ENCODE measurements at regions not wholly inside any gene's neighbourhood (a gene's known extent, or its start where the extent isn't known, plus 50 kb on each side); places are given as distances from the start of the nearest gene placed in this dataset.

GRCh38 chr4:83993774-83994173, 457.9 kb downstream of the GPAT3 start:
- 63% methylated on average over 3 of the region's 7 CpGs for WGBS (ENCODE audit: insufficient coverage)

GRCh38 chr4:83989835-83990234, 453.9 kb downstream of the GPAT3 start:
- H3K4me1 ChIP-seq (ENCODE audit: control extremely low read depth in 1 of 4, control insufficient read depth in 4 of 4, insufficient read depth in 4 of 4, low read length in 3 of 4): no peaks in the 10 kb centered on the region
- H3K4me3 ChIP-seq (ENCODE audit: control insufficient read depth in 1 of 7, extremely low read depth in 1 of 7, insufficient read depth in 4 of 7, low read depth in 2 of 7, low read length in 6 of 7): no peak overlapping the region
- CTCF ChIA-PET: interaction anchor here (1.0 kb wide), 1 partner anchor 9 kb away, joined by 4 read pairs; no protein-coding TSS in a partner anchor
- peaks cover 0 to 5% (median 2%) of the 10 kb centered on the region in 5 experiments for H3K9me3 ChIP-seq (ENCODE audit: control extremely low read depth in 1 of 5, control insufficient read depth in 4 of 5, insufficient read depth in 2 of 5, low read depth in 1 of 5, low read length in 4 of 5)
- 42% methylated on average over 6 of the region's 7 CpGs for WGBS (ENCODE audit: insufficient coverage)
- POLR2A ChIA-PET: no interaction called here
- no peak overlapping the region for H3K27ac ChIP-seq (ENCODE audit: insufficient read depth in 1 of 2, low read depth in 1 of 2, low read length in 2 of 2, poor library complexity in 1 of 2, severe bottlenecking in 2 of 2)
- H3K36me3 ChIP-seq (ENCODE audit: control insufficient read depth in 4 of 4, insufficient read depth in 4 of 4, low read length in 3 of 4): no peaks in the 10 kb centered on the region
- DNase-seq: no peak
- no peaks in the 10 kb centered on the region for H3K27me3 ChIP-seq (replicated peaks in 2 of 5; ENCODE audit: control insufficient read depth in 4 of 5, insufficient read depth in 5 of 5, low read length in 4 of 5)

More at GRCh38 chr4:83993774-83994173, 457.9 kb downstream of the GPAT3 start:
- Histone ChIP-seq H3K4me1 (ENCODE audit: control extremely low read depth in 1 of 4, control insufficient read depth in 4 of 4, insufficient read depth in 4 of 4, low read length in 3 of 4) (no peaks in the 10 kb centered on the region), H3K9me3 (ENCODE audit: control extremely low read depth in 1 of 5, control insufficient read depth in 4 of 5, insufficient read depth in 2 of 5, low read depth in 1 of 5, low read length in 4 of 5) (peaks cover 0 to 5% (median 0%) of the 10 kb centered on the region in 5 experiments), H3K27ac (ENCODE audit: insufficient read depth in 1 of 2, low read depth in 1 of 2, low read length in 2 of 2, poor library complexity in 1 of 2, severe bottlenecking in 2 of 2) (no peak overlapping the region), H3K4me3 (ENCODE audit: control insufficient read depth in 1 of 7, extremely low read depth in 1 of 7, insufficient read depth in 4 of 7, low read depth in 2 of 7, low read length in 6 of 7) (no peak overlapping the region), H3K27me3 (replicated peaks in 2 of 5; ENCODE audit: control insufficient read depth in 4 of 5, insufficient read depth in 5 of 5, low read length in 4 of 5) (peaks cover 0 to 2% (median 0%) of the 10 kb centered on the region in 5 experiments), H3K36me3 (ENCODE audit: control insufficient read depth in 4 of 4, insufficient read depth in 4 of 4, low read length in 3 of 4) (no peaks in the 10 kb centered on the region)
- CTCF ChIA-PET: no interaction called here
- POLR2A ChIA-PET: no interaction called here
- no peak for DNase-seq

GRCh38 chr4:83981156-83981555, 445.2 kb downstream of the GPAT3 start:
- H3K27me3 ChIP-seq (replicated peaks in 2 of 5; ENCODE audit: control insufficient read depth in 4 of 5, insufficient read depth in 5 of 5, low read length in 4 of 5): no peaks in the 10 kb centered on the region
- ChIA-PET POLR2A (no interaction called here), CTCF (no interaction called here)
- no peaks in the 10 kb centered on the region for H3K4me1 ChIP-seq (ENCODE audit: control extremely low read depth in 1 of 4, control insufficient read depth in 4 of 4, insufficient read depth in 4 of 4, low read length in 3 of 4)
- H3K9me3 ChIP-seq (ENCODE audit: control extremely low read depth in 1 of 5, control insufficient read depth in 4 of 5, insufficient read depth in 2 of 5, low read depth in 1 of 5, low read length in 4 of 5): peaks cover 0 to 3% (median 0%) of the 10 kb centered on the region in 5 experiments
- no peak for DNase-seq
- no peaks in the 10 kb centered on the region for H3K36me3 ChIP-seq (ENCODE audit: control insufficient read depth in 4 of 4, insufficient read depth in 4 of 4, low read length in 3 of 4)
- no CpG with 5 or more reads among the region's 4 CpGs for WGBS (ENCODE audit: insufficient coverage)
- H3K4me3 ChIP-seq (ENCODE audit: control insufficient read depth in 1 of 7, extremely low read depth in 1 of 7, insufficient read depth in 4 of 7, low read depth in 2 of 7, low read length in 6 of 7): no peak overlapping the region
- no peak overlapping the region for H3K27ac ChIP-seq (ENCODE audit: insufficient read depth in 1 of 2, low read depth in 1 of 2, low read length in 2 of 2, poor library complexity in 1 of 2, severe bottlenecking in 2 of 2)

GRCh38 chr4:83979773-83980172, 443.9 kb downstream of the GPAT3 start:
- no peak overlapping the region for H3K4me3 ChIP-seq (ENCODE audit: control insufficient read depth in 1 of 7, extremely low read depth in 1 of 7, insufficient read depth in 4 of 7, low read depth in 2 of 7, low read length in 6 of 7)
- no peaks in the 10 kb centered on the region for H3K4me1 ChIP-seq (ENCODE audit: control extremely low read depth in 1 of 4, control insufficient read depth in 4 of 4, insufficient read depth in 4 of 4, low read length in 3 of 4)
- DNase-seq: no peak
- H3K27me3 ChIP-seq (replicated peaks in 2 of 5; ENCODE audit: control insufficient read depth in 4 of 5, insufficient read depth in 5 of 5, low read length in 4 of 5): no peaks in the 10 kb centered on the region
- ChIA-PET CTCF (no interaction called here), POLR2A (no interaction called here)
- no peaks in the 10 kb centered on the region for H3K36me3 ChIP-seq (ENCODE audit: control insufficient read depth in 4 of 4, insufficient read depth in 4 of 4, low read length in 3 of 4)
- peaks cover 0 to under 1% (median 0%) of the 10 kb centered on the region in 5 experiments for H3K9me3 ChIP-seq (ENCODE audit: control extremely low read depth in 1 of 5, control insufficient read depth in 4 of 5, insufficient read depth in 2 of 5, low read depth in 1 of 5, low read length in 4 of 5)
- 88% methylated on average over 2 of the region's 3 CpGs for WGBS (ENCODE audit: insufficient coverage)
- H3K27ac ChIP-seq (ENCODE audit: insufficient read depth in 1 of 2, low read depth in 1 of 2, low read length in 2 of 2, poor library complexity in 1 of 2, severe bottlenecking in 2 of 2): no peak overlapping the region

- POLR2A ChIA-PET: no interaction called here
- 88% methylated on average over 1 of the region's 1 CpG for WGBS (ENCODE audit: insufficient coverage)
Measured at GRCh38 chr4:83974111-83974780, 438.3 kb downstream of the GPAT3 start.

GRCh38 chr4:83964996-83965541, 429.2 kb downstream of the GPAT3 start:
- H3K27me3 ChIP-seq (replicated peaks in 2 of 5; ENCODE audit: control insufficient read depth in 4 of 5, insufficient read depth in 5 of 5, low read length in 4 of 5): no peaks in the 10 kb centered on the region
- H3K27ac ChIP-seq (ENCODE audit: insufficient read depth in 1 of 2, low read depth in 1 of 2, low read length in 2 of 2, poor library complexity in 1 of 2, severe bottlenecking in 2 of 2): no peak overlapping the region
- H3K36me3 ChIP-seq (ENCODE audit: control insufficient read depth in 4 of 4, insufficient read depth in 4 of 4, low read length in 3 of 4): no peaks in the 10 kb centered on the region
- CTCF ChIA-PET: interaction anchor here (0.6 kb wide), 1 partner anchor 194 kb away, joined by 4 read pairs; no protein-coding TSS in a partner anchor
- no peak overlapping the region for H3K4me3 ChIP-seq (ENCODE audit: control insufficient read depth in 1 of 7, extremely low read depth in 1 of 7, insufficient read depth in 4 of 7, low read depth in 2 of 7, low read length in 6 of 7)
- WGBS (ENCODE audit: insufficient coverage): 100% methylated on average over 3 of the region's 3 CpGs
- POLR2A ChIA-PET: no interaction called here
- DNase-seq: peak in 1 of 3 donors; percentile 4
- H3K4me1 ChIP-seq (ENCODE audit: control extremely low read depth in 1 of 4, control insufficient read depth in 4 of 4, insufficient read depth in 4 of 4, low read length in 3 of 4): no peaks in the 10 kb centered on the region
- peaks cover 0 to 5% (median 0%) of the 10 kb centered on the region in 5 experiments for H3K9me3 ChIP-seq (ENCODE audit: control extremely low read depth in 1 of 5, control insufficient read depth in 4 of 5, insufficient read depth in 2 of 5, low read depth in 1 of 5, low read length in 4 of 5)

More at GRCh38 chr4:83974111-83974780, 438.3 kb downstream of the GPAT3 start:
- CTCF ChIA-PET: no interaction called here
- no peaks in the 10 kb centered on the region for H3K36me3 ChIP-seq (ENCODE audit: control insufficient read depth in 4 of 4, insufficient read depth in 4 of 4, low read length in 3 of 4)
- no peaks in the 10 kb centered on the region for H3K9me3 ChIP-seq (ENCODE audit: control extremely low read depth in 1 of 5, control insufficient read depth in 4 of 5, insufficient read depth in 2 of 5, low read depth in 1 of 5, low read length in 4 of 5)
- H3K4me3 ChIP-seq (ENCODE audit: control insufficient read depth in 1 of 7, extremely low read depth in 1 of 7, insufficient read depth in 4 of 7, low read depth in 2 of 7, low read length in 6 of 7): no peak overlapping the region
- H3K27me3 ChIP-seq (replicated peaks in 2 of 5; ENCODE audit: control insufficient read depth in 4 of 5, insufficient read depth in 5 of 5, low read length in 4 of 5): no peaks in the 10 kb centered on the region
- no peak for DNase-seq
- H3K4me1 ChIP-seq (ENCODE audit: control extremely low read depth in 1 of 4, control insufficient read depth in 4 of 4, insufficient read depth in 4 of 4, low read length in 3 of 4): no peaks in the 10 kb centered on the region
- no peak overlapping the region for H3K27ac ChIP-seq (ENCODE audit: insufficient read depth in 1 of 2, low read depth in 1 of 2, low read length in 2 of 2, poor library complexity in 1 of 2, severe bottlenecking in 2 of 2)

GRCh38 chr4:83962492-83962891, 426.6 kb downstream of the GPAT3 start:
- CTCF ChIA-PET: no interaction called here
- Histone ChIP-seq H3K9me3 (ENCODE audit: control extremely low read depth in 1 of 5, control insufficient read depth in 4 of 5, insufficient read depth in 2 of 5, low read depth in 1 of 5, low read length in 4 of 5) (peaks cover 0 to 5% (median 0%) of the 10 kb centered on the region in 5 experiments), H3K27ac (ENCODE audit: insufficient read depth in 1 of 2, low read depth in 1 of 2, low read length in 2 of 2, poor library complexity in 1 of 2, severe bottlenecking in 2 of 2) (no peak overlapping the region), H3K27me3 (replicated peaks in 2 of 5; ENCODE audit: control insufficient read depth in 4 of 5, insufficient read depth in 5 of 5, low read length in 4 of 5) (no peaks in the 10 kb centered on the region), H3K36me3 (ENCODE audit: control insufficient read depth in 4 of 4, insufficient read depth in 4 of 4, low read length in 3 of 4) (no peaks in the 10 kb centered on the region), H3K4me1 (ENCODE audit: control extremely low read depth in 1 of 4, control insufficient read depth in 4 of 4, insufficient read depth in 4 of 4, low read length in 3 of 4) (no peaks in the 10 kb centered on the region), H3K4me3 (ENCODE audit: control insufficient read depth in 1 of 7, extremely low read depth in 1 of 7, insufficient read depth in 4 of 7, low read depth in 2 of 7, low read length in 6 of 7) (no peak overlapping the region)
- POLR2A ChIA-PET: interaction anchor here (0.6 kb wide), 1 partner anchor 1795 kb away, joined by 5 read pairs; no protein-coding TSS in a partner anchor
- DNase-seq: no peak
- WGBS (ENCODE audit: insufficient coverage): 88% methylated on average over 4 of the region's 4 CpGs

Measured in common myeloid progenitor, CD34-positive (primary cell).